Esophagus (tissue), 2 donors: ENCODE measurements at regions not wholly inside any gene's neighbourhood (a gene's known extent, or its start where the extent isn't known, plus 50 kb on each side); places are given as distances from the start of the nearest gene placed in this dataset.

Experiments
- H3K27ac ChIP-seq, 2 donors: one replicate each; pipeline ENCODE4 v1.5.1; 2013; ENCODE audit warnings: low read depth in 2 of 2, mild to moderate bottlenecking in 2 of 2, inconsistent platforms in 1 of 2, low read length in 1 of 2, moderate library complexity in 1 of 2
- H3K27me3 ChIP-seq, 2 donors: one replicate each; pipeline ENCODE4 v1.6.1; 2013; ENCODE audit warnings: low read length in 2 of 2, control low read depth in 1 of 2, mild to moderate bottlenecking in 1 of 2; ENCODE audit not compliant: insufficient read depth in 2 of 2, control insufficient read depth in 1 of 2
- H3K36me3 ChIP-seq, 2 donors: one replicate each; pipeline ENCODE4 v1.6.1; 2013; ENCODE audit warnings: low read length in 1 of 2; ENCODE audit not compliant: control insufficient read depth in 2 of 2, insufficient read depth in 2 of 2
- H3K4me1 ChIP-seq, 2 donors: one replicate each; pipeline ENCODE4 v1.6.1; 2013; ENCODE audit warnings: low read length in 1 of 2; ENCODE audit not compliant: control insufficient read depth in 2 of 2, insufficient read depth in 2 of 2
- H3K4me3 ChIP-seq, 2 donors: one replicate each; pipeline ENCODE4 v1.5.1; 2013; ENCODE audit warnings: low read length in 2 of 2, mild to moderate bottlenecking in 2 of 2, low read depth in 1 of 2, moderate library complexity in 1 of 2
- H3K9me3 ChIP-seq, 2 donors: one replicate each; pipeline ENCODE4 v1.6.1; 2013; ENCODE audit warnings: mild to moderate bottlenecking in 2 of 2, low read depth in 1 of 2, low read length in 1 of 2, moderate library complexity in 1 of 2; ENCODE audit not compliant: control insufficient read depth in 2 of 2, insufficient read depth in 1 of 2
- whole genome bisulfite sequencing, 2 donors: extraction: QIAGEN DNeasy Blood & Tissue Kit; methylation state at CpG; one replicate each; pipeline ENCODE4 v1.1.7; 2013; 5-methylcytosine and 5-hydroxymethylcytosine counted together
- donor health status: healthy with polysubstance abuse.
- donor health status: Bipolar disorder and iron deficiency.

GRCh38 chr7:106729720-106730385 lies 68.9 kb upstream of the CCDC71L start:
- no peak overlapping the region for H3K4me3 ChIP-seq
- H3K4me1 ChIP-seq: no peaks in the 10 kb centered on the region
- no peaks in the 10 kb centered on the region for H3K9me3 ChIP-seq
- H3K27me3 ChIP-seq: no peaks in the 10 kb centered on the region
- no peaks in the 10 kb centered on the region for H3K36me3 ChIP-seq
- H3K27ac ChIP-seq: no peak overlapping the region
- 83 to 89% methylated on average over 2 of the region's 2 CpGs for WGBS, 2 donors

DNA sequence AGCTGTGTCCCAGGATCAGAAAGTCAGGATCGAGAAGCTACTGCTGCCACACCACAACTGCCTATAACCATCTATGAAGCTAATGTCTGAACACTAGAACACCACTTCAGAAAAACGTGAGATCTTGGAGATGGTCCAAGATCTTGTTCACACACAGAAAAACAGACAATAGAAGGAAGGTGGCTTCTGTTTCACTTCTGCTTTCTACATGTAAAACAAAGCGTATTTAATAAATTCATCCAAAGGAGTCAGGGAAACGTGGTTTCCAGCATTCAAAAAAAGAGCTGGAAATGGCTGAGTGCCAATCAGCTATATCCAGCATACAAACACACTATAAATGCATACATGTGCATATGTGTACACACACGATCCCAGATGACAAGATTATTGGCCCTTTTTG lies 70.2 kb upstream of the CCDC71L start:
- no peaks in the 10 kb centered on the region for H3K36me3 ChIP-seq
- 34 to 40% methylated on average over 5 of the region's 5 CpGs for WGBS, 2 donors
- no peak overlapping the region for H3K4me3 ChIP-seq
- no peak overlapping the region for H3K27ac ChIP-seq
- no peaks in the 10 kb centered on the region for H3K9me3 ChIP-seq
- no peaks in the 10 kb centered on the region for H3K27me3 ChIP-seq
- H3K4me1 ChIP-seq: no peaks in the 10 kb centered on the region

GRCh38 chr7:106731646-106732444 lies 70.9 kb upstream of the CCDC71L start:
- Histone ChIP-seq H3K9me3 (no peaks in the 10 kb centered on the region), H3K27me3 (no peaks in the 10 kb centered on the region), H3K27ac (no peak overlapping the region), H3K4me1 (no peaks in the 10 kb centered on the region), H3K36me3 (no peaks in the 10 kb centered on the region), H3K4me3 (no peak overlapping the region)
- WGBS, 2 donors: 51 to 53% methylated on average over 7 of the region's 7 CpGs

GRCh38 chr7:106735637-106736036 lies 74.7 kb upstream of the CCDC71L start:
- H3K36me3 ChIP-seq: no peaks in the 10 kb centered on the region
- WGBS, 2 donors: 67 to 83% methylated on average over 1 of the region's 1 CpG

GRCh38 chr7:106736123-106736507 lies 75.2 kb upstream of the CCDC71L start:
- Histone ChIP-seq H3K4me1 (no peaks in the 10 kb centered on the region), H3K27me3 (no peaks in the 10 kb centered on the region), H3K9me3 (no peaks in the 10 kb centered on the region), H3K27ac (no peak overlapping the region), H3K36me3 (no peaks in the 10 kb centered on the region), H3K4me3 (no peak overlapping the region)
- WGBS, 2 donors: 79 to 90% methylated on average over 3 of the region's 3 CpGs

More at GRCh38 chr7:106735637-106736036, 74.7 kb upstream of the CCDC71L start:
- H3K27me3 ChIP-seq: no peaks in the 10 kb centered on the region
- no peaks in the 10 kb centered on the region for H3K9me3 ChIP-seq
- H3K4me1 ChIP-seq: no peaks in the 10 kb centered on the region
- no peak overlapping the region for H3K4me3 ChIP-seq
- no peak overlapping the region for H3K27ac ChIP-seq

DNA sequence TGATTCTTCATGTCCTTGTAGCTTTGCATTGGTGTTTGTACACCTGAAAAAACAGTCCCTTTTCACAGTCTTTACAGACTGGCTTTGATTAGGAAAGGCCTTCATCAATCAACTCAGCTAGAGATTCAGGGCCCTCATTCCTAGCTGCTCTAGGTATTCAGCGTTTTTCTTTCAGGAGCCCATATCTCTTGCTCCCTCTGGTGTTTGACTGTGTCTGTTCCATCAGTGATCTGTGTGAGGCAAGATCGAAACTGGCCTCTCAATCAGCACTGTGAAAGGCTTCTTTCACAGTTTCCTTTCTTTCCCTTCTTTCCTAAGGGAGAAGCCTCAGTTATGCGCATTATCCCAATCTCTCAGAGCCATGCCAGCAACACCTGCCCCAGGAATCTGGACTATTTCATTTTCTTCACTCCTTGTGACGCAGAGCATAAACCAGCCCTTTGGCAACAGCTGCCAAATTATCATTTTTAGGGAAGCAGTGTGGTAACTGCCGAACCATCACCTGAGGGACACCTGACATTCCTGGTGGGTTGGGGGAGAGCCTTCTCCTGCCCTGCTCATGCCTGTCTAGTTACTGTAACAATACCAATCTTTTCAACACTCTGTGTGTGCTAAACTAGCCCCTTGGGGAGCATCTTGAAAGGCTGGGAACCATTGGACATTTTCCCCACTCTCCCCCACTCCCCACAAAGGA lies 75.7 kb upstream of the CCDC71L start:
- H3K27me3 ChIP-seq: no peaks in the 10 kb centered on the region
- H3K4me3 ChIP-seq: no peak overlapping the region
- WGBS, 2 donors: 45 to 50% methylated on average over 5 of the region's 5 CpGs
- no peaks in the 10 kb centered on the region for H3K9me3 ChIP-seq
- no peak overlapping the region for H3K27ac ChIP-seq
- no peaks in the 10 kb centered on the region for H3K36me3 ChIP-seq
- H3K4me1 ChIP-seq: no peaks in the 10 kb centered on the region

GRCh38 chr7:106737202-106737562 lies 76.2 kb upstream of the CCDC71L start:
- Histone ChIP-seq H3K27me3 (no peaks in the 10 kb centered on the region), H3K36me3 (no peaks in the 10 kb centered on the region), H3K4me1 (no peaks in the 10 kb centered on the region), H3K27ac (no peak overlapping the region), H3K4me3 (no peak overlapping the region), H3K9me3 (no peaks in the 10 kb centered on the region)
- WGBS, 2 donors: 76 to 86% methylated on average over 1 of the region's 1 CpG

GRCh38 chr7:106740806-106741205 lies 79.8 kb upstream of the CCDC71L start:
- Histone ChIP-seq H3K36me3 (no peaks in the 10 kb centered on the region), H3K9me3 (no peaks in the 10 kb centered on the region), H3K27me3 (no peaks in the 10 kb centered on the region), H3K27ac (no peak overlapping the region), H3K4me1 (no peaks in the 10 kb centered on the region), H3K4me3 (no peak overlapping the region)
- WGBS, 2 donors: 78 to 90% methylated on average over 5 of the region's 5 CpGs

DNA sequence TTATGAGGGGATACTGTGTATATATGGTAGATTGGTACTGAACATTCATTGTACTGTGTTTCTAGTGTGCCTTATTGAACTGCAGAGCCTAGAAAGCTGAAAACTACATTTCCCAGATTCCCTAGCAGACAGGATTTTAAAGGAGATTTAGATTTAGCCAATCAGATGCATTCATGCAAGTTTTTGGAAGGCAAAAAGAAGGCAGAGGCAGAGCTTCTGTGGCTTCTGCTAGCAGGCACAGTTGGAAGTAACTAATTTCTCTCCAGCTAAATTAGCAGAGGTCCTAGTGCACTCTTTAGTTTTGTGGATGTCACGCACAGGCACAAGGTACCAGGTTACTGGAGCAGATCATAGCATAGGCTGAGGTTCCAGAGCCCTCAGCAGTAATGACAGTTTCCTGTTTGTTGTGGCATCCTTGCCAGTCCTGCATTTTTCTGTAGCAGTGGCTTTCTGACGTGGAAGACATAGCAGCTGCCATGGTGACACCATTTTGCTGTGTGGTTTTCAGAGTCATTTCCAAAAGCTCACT lies 83.7 kb upstream of the CCDC71L start:
- no peaks in the 10 kb centered on the region for H3K4me1 ChIP-seq
- H3K9me3 ChIP-seq: no peaks in the 10 kb centered on the region
- no peaks in the 10 kb centered on the region for H3K36me3 ChIP-seq
- no peak overlapping the region for H3K27ac ChIP-seq
- H3K4me3 ChIP-seq: no peak overlapping the region
- 76 to 93% methylated on average over 2 of the region's 2 CpGs for WGBS, 2 donors
- H3K27me3 ChIP-seq: no peaks in the 10 kb centered on the region
